ENCODE measurements at regions not wholly inside any gene's neighbourhood (a gene's known extent, or its start where the extent isn't known, plus 50 kb on each side); places are given as distances from the start of the nearest gene placed in this dataset.

- Histone ChIP-seq H3K27me3 (ENCODE audit: control insufficient read depth in 2 of 2, insufficient read depth in 2 of 2, low read length in 2 of 2) (no peaks in the 10 kb centered on the region), H3K9me1 (ENCODE audit: control insufficient read depth, insufficient read depth, low read length) (no peaks in the 10 kb centered on the region), H3K79me2 (ENCODE audit: control insufficient read depth, insufficient read depth, low read length) (no peaks in the 10 kb centered on the region), H2AFZ (ENCODE audit: low read depth, low read length) (no peak overlapping the region), H3K4me2 (ENCODE audit: insufficient read depth, low read length) (no peak overlapping the region), H3K4me1 (replicated peaks in 1 of 2; ENCODE audit: control insufficient read depth in 2 of 2, insufficient read depth in 2 of 2, low read length in 2 of 2) (no peaks in the 10 kb centered on the region), H3K27ac (ENCODE audit: extremely low read depth, low read depth, low read length) (no peak overlapping the region), H3K4me3 (no peak overlapping the region), H3K9me3 (replicated peaks; ENCODE audit: control insufficient read depth, insufficient read depth, low read depth, low read length) (no peaks in the 10 kb centered on the region), H3K36me3 (ENCODE audit: control insufficient read depth, insufficient read depth, low read length) (no peaks in the 10 kb centered on the region), H4K20me1 (replicated peaks; ENCODE audit: control insufficient read depth, insufficient read depth, low read length) (no peaks in the 10 kb centered on the region), H3K9ac (ENCODE audit: insufficient read depth in 1 of 2, low read depth in 2 of 2, low read length in 2 of 2) (no peak overlapping the region)
- WGBS (ENCODE audit: insufficient coverage, low coverage, missing lambda C conversion rate), result 0% methylated on average over 6 of the region's 6 CpGs
- DNase-seq (ENCODE audit: extremely low read depth in 1 of 4, low spot score in 3 of 4) (no peak), FAIRE-seq (no peak), ATAC-seq (no peak)
- TF ChIP-seq FOXJ2 (tag; IDR thresholded peaks at IDR 0.05) (no peak), RBM34 (IDR thresholded peaks at IDR 0.05; ENCODE audit: borderline replicate concordance, insufficient read depth, low read length) (no peak), DLX4 (CRISPR knock-in tag; IDR thresholded peaks at IDR 0.05) (no peak), ELF1 (tag; IDR thresholded peaks at IDR 0.05) (no peak), SRSF3 (IDR thresholded peaks at IDR 0.05; ENCODE audit: insufficient read depth, low read length) (no peak)
- TF ChIP-seq, protein P1, sequence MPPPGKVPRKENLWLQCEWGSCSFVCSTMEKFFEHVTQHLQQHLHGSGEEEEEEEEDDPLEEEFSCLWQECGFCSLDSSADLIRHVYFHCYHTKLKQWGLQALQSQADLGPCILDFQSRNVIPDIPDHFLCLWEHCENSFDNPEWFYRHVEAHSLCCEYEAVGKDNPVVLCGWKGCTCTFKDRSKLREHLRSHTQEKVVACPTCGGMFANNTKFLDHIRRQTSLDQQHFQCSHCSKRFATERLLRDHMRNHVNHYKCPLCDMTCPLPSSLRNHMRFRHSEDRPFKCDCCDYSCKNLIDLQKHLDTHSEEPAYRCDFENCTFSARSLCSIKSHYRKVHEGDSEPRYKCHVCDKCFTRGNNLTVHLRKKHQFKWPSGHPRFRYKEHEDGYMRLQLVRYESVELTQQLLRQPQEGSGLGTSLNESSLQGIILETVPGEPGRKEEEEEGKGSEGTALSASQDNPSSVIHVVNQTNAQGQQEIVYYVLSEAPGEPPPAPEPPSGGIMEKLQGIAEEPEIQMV (tag; conservative IDR thresholded peaks at IDR 0.05; ENCODE audit: low read depth), result no peak
- POLR2A ChIA-PET, result no interaction called here
- CTCF ChIA-PET (ENCODE audit: low intra/inter-chr PET ratio), result no interaction called here
- intact Hi-C loops (cut with micrococcal nuclease) (no loop called here), in situ Hi-C loops (cut with MboI) (no loop called here)
- no TSS peak for BruUV-seq (replicated peaks)
Measured at GRCh38 chr2:84319581-84319980, 139.5 kb downstream of the SUCLG1 start.
